ENCODE measurements at regions not wholly inside any gene's neighbourhood (a gene's known extent, or its start where the extent isn't known, plus 50 kb on each side); places are given as distances from the start of the nearest gene placed in this dataset.
"Not testable (repeated sequence)": the region's sequence is repeated elsewhere in the genome, so short reads cannot be mapped to it uniquely, and the experiment has no call there.

DNA sequence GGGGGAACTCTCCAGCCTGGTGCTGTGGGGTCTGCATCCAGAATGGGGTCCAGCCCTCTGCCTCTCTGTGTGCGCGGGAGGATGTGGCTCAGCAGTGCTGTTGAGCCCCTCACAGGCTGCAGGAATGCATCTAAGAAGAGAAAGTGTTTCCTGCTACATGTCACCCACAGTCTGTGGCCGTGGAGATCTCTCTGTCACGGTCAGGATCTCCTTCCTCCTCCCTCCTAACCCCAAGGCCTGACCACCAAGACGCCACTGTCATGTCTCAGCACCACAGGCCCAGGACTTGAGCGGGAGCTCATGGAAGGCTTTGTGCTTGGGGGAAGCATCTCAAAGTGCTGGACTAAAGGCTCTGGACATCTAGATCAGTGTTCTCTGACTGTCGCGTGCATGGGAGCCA lies 90.1 kb downstream of the SREK1 start:
- no peak for DNase-seq

DNA sequence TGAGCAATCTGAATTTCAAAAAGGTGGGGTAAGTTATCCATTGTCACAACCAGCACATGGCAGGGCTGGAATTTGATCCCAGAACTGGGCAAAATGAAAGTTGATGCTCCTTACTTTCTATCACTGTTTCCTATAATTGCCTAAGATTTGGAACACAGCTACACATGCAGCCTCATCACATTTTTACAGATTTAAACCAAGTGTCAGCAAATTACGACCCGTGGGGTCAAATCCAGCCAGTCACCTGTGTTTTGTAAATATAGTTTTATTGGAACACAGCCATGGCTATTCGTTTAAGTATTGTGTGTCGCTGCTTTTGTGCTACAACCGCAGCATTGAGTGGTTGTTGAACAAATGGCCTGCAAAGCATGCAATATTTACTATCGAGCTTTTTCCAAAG lies 94.3 kb downstream of the SREK1 start:
- no peak for DNase-seq

DNA sequence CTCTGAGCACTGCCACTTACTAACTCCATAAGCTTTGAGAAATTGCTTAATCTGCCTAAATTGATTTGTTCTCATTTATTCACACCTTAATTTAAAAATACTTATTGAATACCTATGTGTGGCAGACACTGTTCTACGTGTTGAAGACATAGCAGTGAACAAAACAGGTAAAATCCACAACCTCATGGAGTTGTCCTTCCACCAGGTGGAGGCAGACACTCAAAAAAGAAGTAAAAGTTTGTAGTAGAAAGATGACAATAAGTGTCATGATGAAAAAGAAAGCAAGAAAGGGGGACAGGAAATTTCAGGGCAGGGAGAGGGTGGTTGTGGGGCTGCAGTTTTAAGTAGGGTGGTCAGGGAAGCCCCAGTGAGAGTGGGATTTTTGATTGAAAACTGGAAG lies 94.9 kb downstream of the SREK1 start:
- DNase-seq, result peak in 1 of 2 donors; percentile 4

DNA sequence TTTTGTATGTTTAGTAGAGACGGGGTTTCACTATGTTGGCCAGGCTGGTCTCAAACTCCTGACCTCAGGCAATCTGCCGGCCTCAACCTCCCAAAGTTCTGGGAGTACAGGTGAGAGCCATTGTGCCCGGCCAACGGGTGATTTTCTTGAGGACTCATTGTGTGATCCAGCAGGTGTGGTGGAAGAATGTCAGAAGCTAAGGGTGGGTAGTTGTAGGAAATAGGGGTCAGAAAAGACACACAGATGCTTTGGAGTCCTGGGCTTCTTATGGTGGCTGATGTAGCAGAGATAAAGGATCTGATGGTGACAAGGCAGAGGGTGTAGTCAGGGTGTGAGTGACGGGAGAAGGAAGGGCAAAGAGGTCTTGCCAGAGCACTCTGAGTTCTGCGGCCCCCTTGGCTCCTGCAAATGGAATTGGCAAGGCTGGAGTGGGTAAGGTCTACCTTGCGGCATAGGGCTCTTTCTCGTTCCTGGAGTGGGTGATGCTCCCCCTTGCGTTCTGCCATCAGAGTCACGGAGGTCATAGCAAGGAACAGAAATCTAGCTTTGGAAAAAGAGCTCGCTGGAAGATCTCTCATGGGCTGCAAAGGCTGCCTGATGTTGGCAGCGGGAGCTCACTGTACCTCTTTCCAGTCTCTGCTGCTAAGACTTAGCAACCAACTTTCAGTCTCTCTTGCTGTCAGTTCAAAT lies 97.2 kb downstream of the SREK1 start:
- DNase-seq, result no peak

DNA sequence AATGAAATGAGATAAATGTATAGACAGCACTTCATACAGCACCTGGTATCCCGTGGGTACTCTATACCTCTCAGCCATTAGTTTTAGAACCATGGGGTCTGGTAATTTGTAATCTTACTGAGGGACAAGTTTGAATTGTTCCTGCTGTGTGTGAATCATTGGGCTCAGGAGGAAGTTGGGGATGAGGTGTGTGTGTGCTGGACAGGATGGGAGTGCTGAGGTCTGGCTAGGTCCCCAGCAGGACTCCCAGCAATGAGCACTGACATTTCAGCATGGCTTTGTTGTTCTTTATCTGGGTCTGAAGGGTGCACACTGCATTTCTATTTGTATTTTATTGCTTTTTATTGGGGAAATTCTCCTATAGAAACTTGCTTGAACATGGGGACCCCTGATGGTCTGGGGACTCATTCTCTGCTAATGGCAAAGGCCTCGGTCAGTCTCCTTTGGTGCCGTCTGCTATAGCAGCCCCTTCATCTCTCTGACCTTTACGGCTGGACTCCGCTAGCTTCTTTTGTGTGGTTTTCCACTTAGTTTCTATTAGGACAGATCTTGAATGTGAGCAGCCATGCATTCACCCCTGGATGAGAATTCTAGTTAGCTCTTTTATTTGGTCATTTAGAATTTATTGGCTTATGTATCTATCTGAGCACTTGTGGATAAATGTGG lies 98.1 kb downstream of the SREK1 start:
- no peak for DNase-seq

DNA sequence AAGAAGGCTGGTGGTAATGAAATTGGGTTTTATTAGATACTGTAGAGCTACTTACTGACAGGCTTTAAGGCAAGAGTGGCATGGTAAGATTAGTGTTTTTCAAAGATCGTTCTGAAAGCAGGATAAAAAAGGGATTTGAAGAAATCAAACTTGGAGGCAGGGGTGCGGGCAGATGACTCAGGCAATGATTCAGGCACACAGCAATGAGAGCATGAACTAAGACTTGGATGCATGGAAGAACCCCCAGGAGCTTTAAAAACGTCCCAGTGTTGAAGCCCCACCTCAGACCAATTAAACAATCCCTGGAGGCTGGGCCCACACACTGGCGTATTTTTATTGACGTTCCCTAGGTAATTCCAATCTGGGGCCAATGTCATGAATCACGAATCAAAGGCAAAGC lies 102.5 kb downstream of the SREK1 start:
- no peak for DNase-seq

DNA sequence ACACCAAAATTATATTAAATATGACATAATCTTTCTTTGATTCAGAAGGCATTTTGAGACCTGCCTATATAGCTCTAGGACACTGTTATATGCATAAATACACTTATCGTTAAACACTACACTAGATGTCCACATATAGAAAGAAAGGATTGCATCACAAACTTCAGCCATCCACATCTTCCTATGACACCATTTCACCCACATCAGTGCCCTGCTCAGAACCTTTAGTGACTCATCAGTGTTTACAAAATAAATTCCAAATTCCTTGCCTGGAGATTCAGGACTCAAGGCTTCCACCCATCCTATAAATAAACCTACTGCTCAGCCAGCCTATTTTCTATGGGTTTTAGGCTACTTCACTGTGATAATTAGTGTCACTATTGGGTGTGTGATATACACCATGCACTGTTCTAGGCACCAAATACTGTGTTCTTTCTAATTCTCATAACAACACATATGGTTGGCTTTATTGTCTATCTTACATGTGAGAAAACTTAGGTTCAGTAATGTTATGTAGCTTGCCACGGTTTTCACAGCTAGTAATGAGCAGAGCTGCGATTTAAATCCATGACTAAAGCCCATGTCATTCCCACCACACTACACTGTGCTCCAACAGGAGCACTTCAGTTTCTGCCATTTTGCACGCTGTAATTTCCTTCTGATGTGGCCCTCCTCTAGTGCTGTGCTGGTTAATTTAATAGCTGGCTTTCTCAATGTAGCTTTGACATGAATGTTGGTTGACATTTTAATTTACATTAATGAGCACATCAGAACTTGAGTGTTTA lies 103.3 kb downstream of the SREK1 start:
- no peak for DNase-seq

DNA sequence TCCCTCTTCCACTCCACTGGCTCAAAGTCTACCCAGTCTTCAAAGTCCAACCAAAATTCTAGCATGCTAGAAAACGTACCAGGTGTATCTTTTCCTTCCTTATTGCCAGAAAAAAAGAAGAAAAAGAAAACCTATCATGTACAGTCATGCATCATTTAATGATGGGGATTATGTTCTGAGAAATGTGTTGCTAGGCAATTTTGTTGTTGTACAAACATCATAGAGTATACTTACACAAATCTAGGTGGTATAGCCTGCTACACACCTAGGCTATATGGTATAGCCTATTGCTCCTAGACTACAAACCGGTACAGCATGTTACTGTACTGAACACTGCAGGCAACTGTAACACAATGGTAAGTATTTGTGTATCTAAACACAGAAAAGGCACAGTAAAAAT lies 104.8 kb downstream of the SREK1 start:
- DNase-seq, result no peak

- no peak for DNase-seq
Measured at GRCh38 chr5:66249920-66250319, 105.8 kb downstream of the SREK1 start.

DNA sequence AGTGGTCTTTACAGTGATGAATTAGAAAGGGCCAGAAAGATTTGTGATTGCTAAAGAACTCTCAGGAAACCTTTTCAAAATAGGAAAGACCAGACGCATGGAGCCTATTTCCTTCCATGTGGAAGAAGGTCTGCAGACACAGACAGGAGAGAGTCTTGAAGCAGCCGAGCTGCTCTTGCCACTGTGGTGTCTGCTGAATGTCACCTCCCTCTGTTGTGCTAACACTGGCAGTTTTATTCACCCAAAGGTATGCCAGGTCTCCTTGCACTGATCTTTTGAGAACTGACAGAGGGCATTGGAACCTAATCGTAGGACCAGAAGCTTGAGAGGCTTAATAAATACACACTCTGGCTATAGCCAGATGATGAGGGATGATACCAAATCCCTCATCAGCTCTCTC lies 108.7 kb downstream of the SREK1 start:
- DNase-seq, result no peak

DNA sequence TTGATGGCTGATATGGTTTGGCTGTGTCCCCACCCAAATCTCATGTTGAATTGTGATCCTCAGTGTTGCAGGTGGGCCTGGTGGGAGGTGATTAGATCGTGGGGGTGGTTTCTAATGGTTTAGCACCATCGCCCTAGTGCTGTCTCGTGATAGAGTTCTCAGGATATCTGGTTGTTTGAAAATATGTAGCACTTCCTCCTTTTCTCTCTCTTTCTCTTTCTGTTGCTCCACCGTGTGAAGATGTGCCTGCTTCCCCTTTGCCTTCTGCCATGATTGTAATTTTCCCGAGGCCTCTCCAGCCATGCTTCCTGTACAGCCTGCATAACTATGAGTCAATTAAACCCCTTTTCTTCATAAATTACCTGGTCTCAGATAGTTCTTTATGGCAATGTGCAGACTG lies 111.6 kb downstream of the SREK1 start:
- peak in 1 of 2 donors; percentile 60 for DNase-seq

DNA sequence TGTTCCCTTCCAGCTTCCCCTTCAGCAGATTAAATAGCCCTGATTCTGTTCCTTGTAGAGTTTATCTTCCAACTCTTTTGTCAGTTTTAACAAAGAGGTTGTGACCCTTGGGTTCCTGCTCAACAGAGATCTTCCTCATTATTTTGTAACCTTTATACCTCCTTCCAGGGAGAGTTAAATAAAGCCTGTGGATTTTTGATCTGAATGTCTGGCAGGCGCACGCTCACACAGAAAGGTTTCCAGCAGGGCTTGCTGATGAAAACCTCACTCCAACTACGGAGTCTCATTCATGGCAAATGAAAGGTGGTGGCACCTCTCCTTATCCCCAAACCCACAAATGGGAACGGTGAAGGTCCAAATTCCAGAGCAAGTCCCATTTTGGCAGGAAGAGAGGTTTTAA lies 129.0 kb downstream of the SREK1 start:
- no peak for DNase-seq

GRCh38 chr5:66276986-66277385 lies 132.9 kb downstream of the SREK1 start:
- no peak for DNase-seq

GRCh38 chr5:66277981-66278380 lies 133.9 kb downstream of the SREK1 start:
- no peak for DNase-seq

DNA sequence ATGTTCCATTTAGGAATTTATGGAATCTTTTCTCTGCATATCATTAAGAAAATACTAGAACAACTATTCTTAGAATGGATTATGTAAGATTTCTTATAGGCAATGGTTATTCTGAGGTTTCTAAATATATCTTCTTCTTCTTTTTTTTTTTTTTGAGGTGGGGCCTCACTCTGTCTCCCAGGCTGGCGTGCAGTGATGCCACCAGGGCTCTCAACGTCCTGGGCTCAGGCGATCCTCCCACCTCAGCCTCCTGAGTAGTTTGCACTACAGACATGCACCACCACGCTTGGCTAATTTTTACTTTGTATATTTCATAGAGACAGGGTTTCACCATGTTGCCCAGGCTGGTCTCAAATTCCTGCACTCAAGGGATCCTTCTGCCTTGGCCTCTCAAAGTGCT lies 137.2 kb downstream of the SREK1 start:
- DNase-seq, result no peak

DNA sequence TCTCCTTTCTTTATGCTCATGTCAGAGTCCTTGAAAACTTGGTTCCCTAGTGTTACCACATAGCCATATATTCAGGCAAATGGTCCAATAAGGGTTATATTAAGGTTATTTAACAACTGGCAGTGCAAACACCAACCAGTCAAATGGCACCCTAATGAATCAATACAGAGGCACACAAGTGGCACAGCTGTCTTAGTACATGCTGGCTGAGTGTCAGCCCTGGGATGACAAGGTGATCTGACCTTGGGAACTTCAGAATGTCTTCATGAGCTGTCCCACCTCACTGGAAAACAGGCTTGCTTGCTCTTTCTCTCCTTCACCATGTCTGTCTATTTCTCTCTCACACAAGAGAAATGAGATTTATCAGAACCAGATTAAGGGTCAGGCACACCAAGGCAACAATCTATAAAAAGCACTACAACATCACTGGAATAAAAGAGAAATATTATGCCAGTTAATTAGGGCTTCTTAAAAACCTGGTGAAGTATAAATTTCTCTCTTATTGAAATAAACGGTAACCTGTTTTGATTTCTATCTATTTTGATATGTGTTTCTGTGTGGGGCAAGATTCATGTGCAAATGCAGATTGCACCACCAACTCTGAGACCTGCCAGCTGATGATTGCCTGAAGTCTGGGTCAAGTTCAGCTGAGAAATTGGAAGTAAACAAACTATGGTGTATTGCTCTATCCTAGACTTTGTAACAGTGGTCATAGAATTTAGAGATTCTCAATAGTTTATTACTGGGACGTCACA lies 140.7 kb downstream of the SREK1 start:
- DNase-seq, result no peak

- no peak for DNase-seq
Measured at GRCh38 chr5:66285343-66285922, 141.3 kb downstream of the SREK1 start.

DNA sequence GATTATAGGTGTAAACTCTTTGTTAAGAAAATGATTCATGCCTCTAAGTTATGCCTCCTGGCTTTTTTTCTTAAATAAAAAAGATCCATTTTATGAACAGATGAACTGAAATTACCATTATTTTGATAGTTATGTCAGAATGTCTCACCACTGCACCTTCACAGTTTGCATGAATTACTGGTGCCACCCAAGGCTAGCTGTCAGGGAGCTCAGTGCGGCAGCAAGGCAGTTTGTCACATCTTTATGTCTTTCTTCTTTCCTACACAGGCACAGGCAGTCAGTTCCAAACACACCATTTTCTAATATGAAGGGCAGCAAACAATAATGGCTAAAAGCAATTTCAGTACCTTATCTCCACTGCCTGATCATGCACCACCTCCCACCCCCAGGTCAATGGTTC lies 147.7 kb downstream of the SREK1 start:
- no peak for DNase-seq

- not testable (repeated sequence) for DNase-seq
Measured at GRCh38 chr5:66293851-66294250, 149.8 kb downstream of the SREK1 start.

- DNase-seq, result no peak
Measured at GRCh38 chr5:66299463-66299862, 155.4 kb downstream of the SREK1 start.

DNA sequence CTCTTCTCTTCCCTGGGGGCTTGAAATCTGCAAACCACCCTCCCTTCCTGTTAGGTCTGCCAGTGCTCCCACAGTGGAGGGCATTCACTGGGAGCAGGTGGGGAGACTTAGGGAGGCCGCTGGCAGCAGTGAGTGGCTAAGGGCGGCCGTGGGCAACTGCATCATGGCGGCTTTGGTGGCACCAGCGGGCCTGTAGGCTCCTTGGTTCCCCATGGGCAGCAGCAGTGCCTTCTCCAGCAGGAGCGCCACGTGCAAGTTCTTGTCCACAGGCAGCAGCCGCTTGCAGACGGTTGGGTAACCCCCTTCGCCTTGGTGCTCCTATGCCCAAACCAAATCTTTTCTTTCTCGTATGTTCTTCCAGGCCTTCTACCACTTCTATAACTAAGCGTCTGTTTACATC lies 158.2 kb downstream of the SREK1 start:
- no peak for DNase-seq

GRCh38 chr5:66306105-66306843 lies 162.2 kb downstream of the SREK1 start:
- DNase-seq, result peak in 1 of 2 donors; percentile 48
